ENCODE measurements at regions not wholly inside any gene's neighbourhood (a gene's known extent, or its start where the extent isn't known, plus 50 kb on each side); places are given as distances from the start of the nearest gene placed in this dataset.

GRCh38 chr11:81787584-81788049, 946.0 kb downstream of the FAM181B start:
- Histone ChIP-seq H3K79me1 (ENCODE audit: low read depth in 1 of 2, low read length in 2 of 2) (no peaks in the 10 kb centered on the region), H3K23ac (ENCODE audit: low read depth, low read length) (no peak overlapping the region), H4K91ac (ENCODE audit: insufficient read depth, low read depth, low read length) (no peak overlapping the region), H3K4me1 (ENCODE audit: control insufficient read depth, insufficient read depth, low read length) (no peaks in the 10 kb centered on the region), H4K20me1 (ENCODE audit: insufficient read depth, low read length) (no peaks in the 10 kb centered on the region), H3K56ac (ENCODE audit: extremely low read depth, insufficient read depth, low read length) (no peak overlapping the region), H2BK120ac (ENCODE audit: low read depth, low read length) (no peak overlapping the region), H3K4me2 (ENCODE audit: low read depth, low read length) (no peak overlapping the region), H3K9me1 (ENCODE audit: insufficient read depth, low read length) (no peaks in the 10 kb centered on the region), H3K14ac (replicated peaks; ENCODE audit: low read depth, low read length) (no peak overlapping the region), H3K4ac (ENCODE audit: low read depth, low read length) (no peak overlapping the region), H3K27ac (ENCODE audit: insufficient read depth, low read length) (no peak overlapping the region), H2AK9ac (replicated peaks; ENCODE audit: low read depth, low read length, poor library complexity) (no peak overlapping the region), H3K9ac (ENCODE audit: low read depth, low read length) (no peak overlapping the region), H2AFZ (replicated peaks; ENCODE audit: low read length, poor library complexity) (no peak overlapping the region), H2BK20ac (ENCODE audit: low read depth, low read length) (no peak overlapping the region), H2BK15ac (ENCODE audit: low read depth, low read length) (no peak overlapping the region), H3K9me3 (ENCODE audit: control insufficient read depth, insufficient read depth, low read length) (0 out of 2 replicates have a peak, but pooled peaks cover 5% of the 10 kb centered on the region), H2BK5ac (ENCODE audit: low read depth, low read length, poor library complexity, severe bottlenecking) (no peak overlapping the region), H3K27me3 (ENCODE audit: control insufficient read depth, insufficient read depth, low read length) (no peaks in the 10 kb centered on the region), H3K18ac (ENCODE audit: low read depth, low read length) (no peak overlapping the region), H4K5ac (ENCODE audit: low read depth, low read length) (no peak overlapping the region), H3K36me3 (ENCODE audit: control insufficient read depth, insufficient read depth, low read length) (no peaks in the 10 kb centered on the region), H4K8ac (ENCODE audit: low read depth in 2 of 2, low read length in 2 of 2) (no peak overlapping the region), H2AK5ac (ENCODE audit: low read depth, low read length) (no peak overlapping the region), H3K4me3 (ENCODE audit: insufficient read depth, low read depth, low read length) (no peak overlapping the region)
- dilution Hi-C loops (cut with HindIII; ENCODE audit: low sequenced_read_pairs, unreplicated experiment) (no loop called here), in situ Hi-C loops (cut with MboI; ENCODE audit: low sequenced_read_pairs) (no loop called here), intact Hi-C loops (cut with micrococcal nuclease) (no loop called here)
- ChIA-PET CTCF (no interaction called here), POLR2A (ENCODE audit: unreplicated experiment) (no interaction called here)
- WGBS, 2 experiments (ENCODE audit: extremely low coverage in 2 of 2, insufficient read length in 1 of 2) = no CpG with 5 or more reads among the region's 1 CpG
- no TSS peak for BruUV-seq (replicated peaks)
- DNase-seq = no peak
- TF ChIP-seq USF2 (IDR thresholded peaks at IDR 0.05; ENCODE audit: low read depth, low read length) (no peak), MXI1 (IDR thresholded peaks at IDR 0.05; ENCODE audit: borderline replicate concordance, low read depth, low read length) (no peak), RFX5 (IDR thresholded peaks at IDR 0.05; ENCODE audit: low read depth, low read length) (no peak), SMC3 (IDR thresholded peaks at IDR 0.05; ENCODE audit: low read depth, low read length) (no peak), RAD21 (IDR thresholded peaks at IDR 0.05; ENCODE audit: low read length) (no peak), RCOR1 (IDR thresholded peaks at IDR 0.05; ENCODE audit: insufficient replicate concordance, low read length) (no peak)
- ATAC-seq (ENCODE audit: low read depth) = no peak
